ENCODE measurements at regions not wholly inside any gene's neighbourhood (a gene's known extent, or its start where the extent isn't known, plus 50 kb on each side); places are given as distances from the start of the nearest gene placed in this dataset.

- no peaks in the 10 kb centered on the region for H3K36me3 ChIP-seq (replicated peaks in 1 of 2; ENCODE audit: control insufficient read depth in 1 of 2, insufficient read depth in 2 of 2, low read length in 2 of 2)
- H3K27ac Mint-ChIP-seq: no peak overlapping the region
- intact Hi-C loops (cut with micrococcal nuclease): no loop called here
- no peak overlapping the region for H3K27ac ChIP-seq (ENCODE audit: low read depth in 1 of 2, low read length in 2 of 2)
- no peak for TF ChIP-seq CTCF (IDR thresholded peaks at IDR 0.05)
- no CpG with 5 or more reads among the region's 2 CpGs for WGBS (ENCODE audit: insufficient coverage)
- no peak overlapping the region for H3K4me2 ChIP-seq (replicated peaks; ENCODE audit: extremely low read depth, low read length, poor library complexity, severe bottlenecking)
- H3K9me3 ChIP-seq (replicated peaks in 1 of 2; ENCODE audit: control insufficient read depth in 1 of 2, insufficient read depth in 1 of 2, low read length in 2 of 2): no peaks in the 10 kb centered on the region
- no peaks in the 10 kb centered on the region for H3K79me2 ChIP-seq (ENCODE audit: insufficient read depth, low read length)
- H3K27me3 ChIP-seq (ENCODE audit: control insufficient read depth in 2 of 2, insufficient read depth in 2 of 2, low read length in 2 of 2): no peaks in the 10 kb centered on the region
- H3K27me3 Mint-ChIP-seq (ENCODE audit: low read depth in 3 of 3): peaks cover 0 to 5% (median 2%) of the 10 kb centered on the region in 3 donors
- H3K4me1 Mint-ChIP-seq: no peaks in the 10 kb centered on the region
- no peak overlapping the region for H3K9ac ChIP-seq (ENCODE audit: insufficient read depth, low read length, poor library complexity, severe bottlenecking)
- no peaks in the 10 kb centered on the region for H3K36me3 Mint-ChIP-seq
- H3K4me1 ChIP-seq (ENCODE audit: control insufficient read depth in 1 of 2, insufficient read depth in 2 of 2, low read length in 2 of 2): no peaks in the 10 kb centered on the region
- DNase-seq: no peak
- H2AFZ ChIP-seq (ENCODE audit: insufficient read depth, low read depth, low read length, poor library complexity, severe bottlenecking): no peak overlapping the region
- H3K4me3 ChIP-seq (replicated peaks in 1 of 3; ENCODE audit: low read depth in 2 of 3, low read length in 3 of 3): no peak overlapping the region
- H3K9me3 Mint-ChIP-seq: peaks cover 0 to 3% (median 0%) of the 10 kb centered on the region in 7 donors
- H4K20me1 ChIP-seq (ENCODE audit: insufficient read depth, low read length): no peaks in the 10 kb centered on the region
- H3K4me3 Mint-ChIP-seq: no peak overlapping the region
Observed at GRCh38 chr1:58262702-58263101, 283.8 kb downstream of the OMA1 start.

- Mint-ChIP-seq H3K4me1 (peaks cover 2% of the 10 kb centered on the region), H3K36me3 (no peaks in the 10 kb centered on the region), H3K4me3 (no peak overlapping the region), H3K27me3 (ENCODE audit: low read depth in 3 of 3) (peaks cover 0 to 2% (median 2%) of the 10 kb centered on the region in 3 donors), H3K27ac (no peak overlapping the region), H3K9me3 (peaks cover 0 to 4% (median 1%) of the 10 kb centered on the region in 7 donors)
- Histone ChIP-seq H3K36me3 (replicated peaks in 1 of 2; ENCODE audit: control insufficient read depth in 1 of 2, insufficient read depth in 2 of 2, low read length in 2 of 2) (no peaks in the 10 kb centered on the region), H3K9ac (ENCODE audit: insufficient read depth, low read length, poor library complexity, severe bottlenecking) (no peak overlapping the region), H3K27me3 (ENCODE audit: control insufficient read depth in 2 of 2, insufficient read depth in 2 of 2, low read length in 2 of 2) (no peaks in the 10 kb centered on the region), H3K4me3 (replicated peaks in 1 of 3; ENCODE audit: low read depth in 2 of 3, low read length in 3 of 3) (no peak overlapping the region), H3K79me2 (ENCODE audit: insufficient read depth, low read length) (no peaks in the 10 kb centered on the region), H4K20me1 (ENCODE audit: insufficient read depth, low read length) (no peaks in the 10 kb centered on the region), H3K4me2 (replicated peaks; ENCODE audit: extremely low read depth, low read length, poor library complexity, severe bottlenecking) (no peak overlapping the region), H3K9me3 (replicated peaks in 1 of 2; ENCODE audit: control insufficient read depth in 1 of 2, insufficient read depth in 1 of 2, low read length in 2 of 2) (no peaks in the 10 kb centered on the region), H3K27ac (ENCODE audit: low read depth in 1 of 2, low read length in 2 of 2) (no peak overlapping the region), H3K4me1 (ENCODE audit: control insufficient read depth in 1 of 2, insufficient read depth in 2 of 2, low read length in 2 of 2) (no peaks in the 10 kb centered on the region), H2AFZ (ENCODE audit: insufficient read depth, low read depth, low read length, poor library complexity, severe bottlenecking) (no peak overlapping the region)
- no peak for DNase-seq
- WGBS (ENCODE audit: insufficient coverage): 98% methylated on average over 10 of the region's 10 CpGs
- intact Hi-C loops (cut with micrococcal nuclease): no loop called here
- TF ChIP-seq CTCF (IDR thresholded peaks at IDR 0.05): no peak
Observed at GRCh38 chr1:58258082-58258481, 288.4 kb downstream of the OMA1 start.
